Myocyte (in vitro differentiated cells): ENCODE measurements at regions not wholly inside any gene's neighbourhood (a gene's known extent, or its start where the extent isn't known, plus 50 kb on each side); places are given as distances from the start of the nearest gene placed in this dataset.
"Not testable (repeated sequence)": the region's sequence is repeated elsewhere in the genome, so short reads cannot be mapped to it uniquely, and the experiment has no call there.

Experiments used
- DNase-seq: peaks from one replicate; pipeline ENCODE4 v3.0.0-alpha.2; 2012; ENCODE audit warnings: low read depth

- no peak for DNase-seq
Observed at GRCh38 chr6:4359108-4359730, 223.8 kb upstream of the ECI2 start.

- peak; percentile 100 for DNase-seq
Observed at GRCh38 chr6:4358414-4359107, 223.2 kb upstream of the ECI2 start.

GRCh38 chr6:4357660-4358152 lies 222.3 kb upstream of the ECI2 start:
- not testable (repeated sequence) for DNase-seq

DNA sequence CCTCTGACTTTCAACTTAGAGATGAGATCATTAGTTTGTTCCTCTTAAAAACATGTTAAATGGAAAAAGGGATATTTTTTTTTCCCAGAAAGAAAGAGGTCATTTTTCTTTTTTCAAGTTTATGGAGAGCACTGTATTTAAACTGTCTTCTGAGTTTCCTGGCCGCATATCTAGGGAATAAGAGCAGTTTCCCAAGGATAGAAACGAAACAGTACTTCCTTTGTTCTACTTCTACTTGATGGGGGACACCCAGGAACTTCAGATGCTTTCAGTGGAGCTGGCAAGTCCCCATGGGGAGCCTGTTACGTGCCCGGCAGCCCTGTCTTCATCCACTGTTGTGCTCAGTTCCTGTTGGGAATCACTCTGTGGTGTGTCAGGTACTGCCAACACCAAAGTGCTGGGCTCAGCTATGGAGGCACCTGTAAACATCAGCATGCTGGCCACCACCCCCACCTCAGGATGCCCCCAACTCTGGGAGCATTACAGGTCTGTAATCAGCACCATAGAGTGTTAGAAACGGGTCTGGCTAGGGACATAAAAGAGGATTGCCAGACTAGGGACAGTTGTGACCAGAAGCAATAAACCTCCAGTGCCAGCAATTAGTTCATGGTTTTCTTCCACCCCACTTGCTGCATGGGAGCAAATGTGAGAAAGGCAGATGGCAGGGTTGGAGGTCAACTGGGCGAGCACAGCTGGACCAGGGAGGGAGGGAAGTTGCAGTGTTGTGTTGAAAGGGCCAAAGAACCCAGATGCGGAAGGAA lies 221.7 kb upstream of the ECI2 start:
- no peak for DNase-seq

DNA sequence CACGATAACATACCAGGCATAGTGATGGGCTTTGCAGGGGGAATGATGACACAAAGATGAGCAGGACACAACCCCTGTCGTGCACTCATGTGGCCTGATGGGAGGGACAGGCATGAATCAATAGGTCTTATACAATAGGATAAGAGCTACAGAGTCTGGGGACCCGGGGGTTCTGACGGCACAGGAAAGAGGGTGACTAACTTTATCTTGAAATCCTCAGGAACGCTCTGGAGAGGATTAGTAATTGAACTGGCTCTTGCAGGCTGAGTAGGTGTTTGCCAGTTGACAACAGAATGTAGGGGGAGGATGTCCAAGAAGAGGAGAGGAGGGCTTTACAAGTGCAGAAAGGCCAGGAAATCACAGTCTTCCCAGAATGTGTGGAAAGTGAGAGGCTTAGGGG lies 219.9 kb upstream of the ECI2 start:
- no peak for DNase-seq

- no peak for DNase-seq
Observed at GRCh38 chr6:4354181-4354580, 218.8 kb upstream of the ECI2 start.

DNA sequence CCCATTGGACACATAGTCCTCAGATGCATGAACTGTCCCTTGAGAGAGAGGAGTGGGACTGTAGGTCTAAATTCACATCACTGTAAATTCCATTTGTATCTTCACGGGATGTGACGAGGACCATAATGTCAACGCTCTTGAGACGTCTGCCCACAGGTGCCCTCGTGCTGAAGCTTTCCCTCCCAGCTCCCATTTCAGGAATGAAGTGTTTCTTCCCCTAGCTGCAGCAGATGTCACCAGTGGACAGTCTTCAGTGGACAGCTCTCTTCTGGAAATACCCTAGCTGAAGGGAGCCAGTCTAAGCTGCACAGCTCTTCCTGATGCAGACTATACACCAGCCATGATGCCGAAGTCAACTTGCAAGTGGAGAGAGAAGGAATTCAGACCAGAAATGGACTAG lies 217.4 kb upstream of the ECI2 start:
- peak; percentile 59 for DNase-seq

- no peak for DNase-seq
Observed at GRCh38 chr6:4352322-4352669, 216.9 kb upstream of the ECI2 start.

DNA sequence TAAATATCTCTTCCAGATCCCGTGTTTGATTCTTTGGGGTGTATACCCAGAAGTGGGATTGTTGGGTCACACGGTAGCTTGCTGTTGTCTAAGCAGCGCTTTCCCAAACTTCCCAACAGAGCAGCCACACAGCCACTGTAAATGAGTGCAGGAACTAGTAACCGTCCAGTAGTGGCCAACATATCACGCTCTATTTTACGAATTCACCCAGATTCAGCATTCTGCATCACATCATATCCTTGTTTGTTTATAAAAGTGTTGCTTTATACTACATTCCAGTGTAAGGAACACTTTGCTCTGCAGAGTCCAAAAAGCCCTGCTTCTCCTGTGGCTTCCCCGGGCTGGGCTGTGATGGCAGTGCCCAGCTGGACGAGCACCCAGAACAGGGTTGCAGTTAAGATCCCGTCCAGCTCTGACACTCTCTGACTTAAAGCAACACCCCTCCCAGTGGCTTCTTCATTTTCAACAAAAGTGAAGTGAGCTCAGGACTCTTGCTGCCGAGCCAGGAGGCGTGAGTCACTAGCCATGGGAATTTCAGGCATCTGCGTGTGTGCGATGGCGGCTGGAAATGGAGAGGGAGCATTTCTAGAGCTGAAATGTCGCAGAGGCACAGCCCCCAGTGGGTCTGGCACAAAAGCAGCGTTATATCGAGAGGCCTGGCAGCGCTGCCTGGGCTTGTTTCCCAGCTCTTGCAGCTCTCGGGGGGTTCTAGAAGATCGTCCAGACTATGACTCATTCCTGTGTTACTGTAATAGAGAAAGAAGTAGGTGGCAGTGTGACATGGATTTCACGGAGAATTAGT lies 216.3 kb upstream of the ECI2 start:
- DNase-seq = peak; percentile 96

GRCh38 chr6:4350567-4351519 lies 215.5 kb upstream of the ECI2 start:
- DNase-seq = no peak

DNA sequence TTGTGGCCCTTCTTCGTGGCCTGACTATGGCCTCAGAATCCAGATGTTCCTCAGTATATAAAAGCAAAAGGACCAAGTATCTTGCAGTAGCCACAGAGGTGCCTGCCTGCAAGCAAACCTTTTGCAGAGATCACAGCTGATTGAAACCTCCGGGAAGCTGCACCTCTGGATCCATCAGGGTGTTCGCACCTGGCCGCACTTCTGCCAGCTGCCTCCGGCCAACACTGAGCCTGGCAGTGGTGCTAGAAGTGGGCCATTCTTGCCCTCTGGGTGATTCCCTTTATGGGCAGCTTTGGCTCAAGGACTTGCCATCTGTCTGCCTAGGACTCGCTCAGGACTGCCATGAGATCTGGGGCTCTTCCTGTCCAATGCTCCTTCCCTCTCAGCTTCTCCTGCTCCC lies 214.6 kb upstream of the ECI2 start:
- no peak for DNase-seq

DNA sequence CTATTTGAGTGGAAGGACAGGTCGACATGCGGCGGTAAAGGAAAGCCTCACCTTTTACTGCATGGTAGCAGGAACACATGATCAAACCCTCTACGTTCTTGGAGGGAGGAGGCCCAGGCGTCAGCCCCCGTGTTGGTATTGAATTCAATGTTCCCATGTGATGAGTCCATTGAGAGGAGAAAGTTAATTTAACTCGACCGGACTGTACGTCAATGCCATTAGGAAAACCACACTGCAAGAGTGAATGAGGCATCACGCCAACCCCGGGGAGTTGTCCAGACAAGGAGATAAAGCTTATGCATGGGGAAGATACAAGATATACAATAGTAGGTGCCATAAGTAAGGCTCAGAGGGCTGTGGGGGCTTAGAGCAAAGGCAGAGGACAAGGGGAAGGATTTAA lies 213.9 kb upstream of the ECI2 start:
- DNase-seq = no peak

GRCh38 chr6:4348462-4349112 lies 213.2 kb upstream of the ECI2 start:
- DNase-seq = no peak

DNA sequence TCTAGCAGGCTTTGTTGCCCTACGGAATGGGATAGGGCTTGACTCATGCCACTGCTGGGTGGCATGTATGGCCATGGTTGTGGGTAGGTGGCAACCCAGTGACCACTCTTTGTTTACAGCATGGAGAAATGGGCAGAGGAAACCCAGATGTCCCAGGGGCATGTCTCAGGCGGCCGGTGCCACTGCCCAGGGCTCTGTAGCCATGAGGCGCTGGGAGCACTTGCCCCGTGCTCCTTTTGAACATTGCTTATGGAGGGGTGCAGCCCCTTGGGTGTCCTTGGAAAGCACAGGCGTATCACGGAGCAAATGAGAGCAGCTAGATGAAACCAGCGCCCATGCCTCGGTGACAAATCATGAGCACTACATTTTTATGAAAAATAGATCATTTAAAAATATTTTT lies 212.5 kb upstream of the ECI2 start:
- no peak for DNase-seq

DNA sequence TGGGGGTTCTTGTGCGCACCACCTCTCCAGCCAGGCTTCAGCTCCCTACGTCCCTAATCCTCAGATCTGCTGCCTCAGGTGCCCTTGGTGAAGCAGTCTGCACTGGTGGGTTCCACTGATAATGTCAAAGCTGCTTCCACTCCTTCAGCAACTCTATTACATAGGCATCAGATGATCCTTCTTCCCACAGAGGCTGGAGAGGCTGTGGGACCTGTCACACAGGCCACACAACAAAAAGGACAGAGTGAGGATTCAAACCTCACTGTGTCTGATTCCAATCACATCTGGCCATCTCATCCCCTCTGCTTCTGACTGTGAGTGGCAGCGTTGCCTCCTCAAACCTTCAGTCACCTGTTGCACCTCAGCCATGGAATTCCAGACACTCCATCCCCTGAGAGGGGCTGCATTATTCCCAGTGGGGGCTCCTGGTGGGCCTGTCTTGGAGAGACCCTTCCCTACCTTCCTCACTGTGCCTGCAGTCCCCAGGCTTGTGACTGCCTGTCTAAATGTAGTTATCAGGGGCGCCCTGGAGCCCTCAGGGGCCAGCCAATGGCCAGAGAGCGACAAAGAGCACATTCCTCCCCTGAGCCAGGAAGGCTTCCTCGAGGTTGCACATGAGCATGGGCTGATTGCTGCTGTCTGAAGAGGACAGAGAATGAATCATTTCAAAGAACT lies 211.4 kb upstream of the ECI2 start:
- no peak for DNase-seq

- DNase-seq = no peak
Observed at GRCh38 chr6:4345543-4345942, 210.2 kb upstream of the ECI2 start.

DNA sequence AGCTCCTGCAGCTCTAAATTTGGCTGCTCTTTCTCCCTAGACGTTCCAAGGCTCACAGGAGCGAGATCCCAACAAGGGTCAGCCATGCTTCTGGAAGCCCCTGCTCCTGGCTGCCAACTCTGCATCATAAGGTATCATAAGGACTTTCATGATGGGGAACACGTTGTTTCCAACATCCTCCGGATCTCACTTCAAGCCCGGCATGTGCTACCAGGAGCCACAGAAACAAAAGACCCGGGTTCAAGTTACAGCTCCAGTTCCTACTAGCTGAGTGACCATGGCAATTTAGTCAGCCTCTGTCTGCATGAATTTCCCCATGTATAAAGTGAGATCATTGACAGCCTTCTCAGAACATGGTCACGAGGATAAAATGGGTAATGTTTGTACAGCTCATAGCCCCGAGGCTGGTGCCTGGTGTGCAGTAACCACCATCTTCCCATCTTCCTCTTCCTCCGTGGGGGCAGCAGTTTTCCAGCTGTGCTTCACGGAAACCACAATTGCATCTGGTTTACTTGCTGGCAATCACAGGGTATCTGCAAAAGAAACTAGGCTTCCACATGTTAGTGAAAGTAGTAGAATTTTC lies 209.0 kb upstream of the ECI2 start:
- DNase-seq = peak; percentile 36

DNA sequence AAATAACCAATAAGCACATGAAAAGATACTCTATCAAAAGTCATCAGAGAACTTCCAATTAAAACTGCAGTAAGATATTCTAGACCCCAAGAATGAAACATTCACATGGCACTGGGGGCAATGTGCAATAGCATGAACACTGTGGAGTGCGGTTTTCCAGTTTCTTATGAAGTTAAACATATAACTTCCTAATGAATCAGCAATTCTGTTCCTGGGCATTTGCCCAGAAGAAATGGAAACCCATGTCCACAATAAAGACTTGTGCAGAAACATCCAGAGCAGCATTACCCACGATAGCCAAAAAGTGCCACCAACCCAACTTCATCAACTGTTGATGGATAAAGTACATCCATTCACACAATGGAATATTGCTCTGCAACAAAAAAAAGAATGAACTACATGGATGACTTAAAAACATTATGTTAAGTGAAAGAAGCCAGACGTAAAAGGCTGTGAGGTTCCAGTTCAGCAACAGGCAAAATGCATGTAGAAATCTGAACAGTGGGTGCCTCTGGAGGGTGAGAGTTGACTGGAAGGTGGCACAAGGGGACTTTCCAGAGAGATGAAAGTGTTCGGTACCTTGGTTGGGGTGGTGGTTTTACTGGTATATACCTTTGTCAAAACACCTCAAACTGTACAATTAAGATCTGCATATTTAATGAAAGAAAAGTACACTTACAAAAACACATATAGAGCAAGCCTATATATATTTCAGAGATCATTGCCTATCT lies 207.2 kb upstream of the ECI2 start:
- no peak for DNase-seq
